GM19468 (cell line): ENCODE measurements at regions not wholly inside any gene's neighbourhood (a gene's known extent, or its start where the extent isn't known, plus 50 kb on each side); places are given as distances from the start of the nearest gene placed in this dataset.

ENCODE experiments used
- ATAC-seq: cut with Tn5 transposase; IDR thresholded peaks from one replicate; pipeline ENCODE4 v1.9.1; 2021; ENCODE audit warnings: mild to moderate bottlenecking, moderate library complexity, moderate number of reproducible peaks; ENCODE audit not compliant: unreplicated experiment; ENCODE audit errors: extremely low read depth

GRCh38 chr13:44015118-44015517 is 135.4 kb downstream of the LACC1 start:
- no peak for ATAC-seq

- ATAC-seq: no peak
Observed at GRCh38 chr13:44015811-44016210, 136.1 kb downstream of the LACC1 start.

- no peak for ATAC-seq
Observed at GRCh38 chr13:44017756-44018309, 138.1 kb downstream of the LACC1 start.

GRCh38 chr13:44019651-44020050 is 139.9 kb downstream of the LACC1 start:
- ATAC-seq: no peak

- ATAC-seq: no peak
Observed at GRCh38 chr13:44021422-44021821, 141.7 kb downstream of the LACC1 start.

GRCh38 chr13:44022196-44022595 is 142.5 kb downstream of the LACC1 start:
- ATAC-seq: no peak

GRCh38 chr13:44024167-44024845 is 144.6 kb downstream of the LACC1 start:
- no peak for ATAC-seq

- ATAC-seq: no peak
Observed at GRCh38 chr13:44024846-44025195, 145.1 kb downstream of the LACC1 start.

- ATAC-seq: no peak
Observed at GRCh38 chr13:44026194-44026593, 146.5 kb downstream of the LACC1 start.

- ATAC-seq: no peak
Observed at GRCh38 chr13:44028734-44029133, 149.0 kb downstream of the LACC1 start.

- no peak for ATAC-seq
Observed at GRCh38 chr13:44030615-44031014, 150.9 kb downstream of the LACC1 start.

- ATAC-seq: no peak
Observed at GRCh38 chr13:44031555-44031954, 151.9 kb downstream of the LACC1 start.

- ATAC-seq: no peak
Observed at GRCh38 chr13:44032802-44033201, 153.1 kb downstream of the LACC1 start.

GRCh38 chr13:44035400-44035799 is 155.7 kb downstream of the LACC1 start:
- no peak for ATAC-seq

- no peak for ATAC-seq
Observed at GRCh38 chr13:44040070-44040817, 160.5 kb downstream of the LACC1 start.

GRCh38 chr13:44040818-44041100 is 161.1 kb downstream of the LACC1 start:
- ATAC-seq: no peak

- ATAC-seq: no peak
Observed at GRCh38 chr13:44044547-44045179, 165.0 kb downstream of the LACC1 start.

- ATAC-seq: no peak
Observed at GRCh38 chr13:44045180-44045562, 165.5 kb downstream of the LACC1 start.

- ATAC-seq: no peak
Observed at GRCh38 chr13:44046428-44046827, 166.7 kb downstream of the LACC1 start.

- ATAC-seq: no peak
Observed at GRCh38 chr13:44048326-44048725, 168.6 kb downstream of the LACC1 start.
